ENCODE measurements at regions not wholly inside any gene's neighbourhood (a gene's known extent, or its start where the extent isn't known, plus 50 kb on each side); places are given as distances from the start of the nearest gene placed in this dataset.

DNA sequence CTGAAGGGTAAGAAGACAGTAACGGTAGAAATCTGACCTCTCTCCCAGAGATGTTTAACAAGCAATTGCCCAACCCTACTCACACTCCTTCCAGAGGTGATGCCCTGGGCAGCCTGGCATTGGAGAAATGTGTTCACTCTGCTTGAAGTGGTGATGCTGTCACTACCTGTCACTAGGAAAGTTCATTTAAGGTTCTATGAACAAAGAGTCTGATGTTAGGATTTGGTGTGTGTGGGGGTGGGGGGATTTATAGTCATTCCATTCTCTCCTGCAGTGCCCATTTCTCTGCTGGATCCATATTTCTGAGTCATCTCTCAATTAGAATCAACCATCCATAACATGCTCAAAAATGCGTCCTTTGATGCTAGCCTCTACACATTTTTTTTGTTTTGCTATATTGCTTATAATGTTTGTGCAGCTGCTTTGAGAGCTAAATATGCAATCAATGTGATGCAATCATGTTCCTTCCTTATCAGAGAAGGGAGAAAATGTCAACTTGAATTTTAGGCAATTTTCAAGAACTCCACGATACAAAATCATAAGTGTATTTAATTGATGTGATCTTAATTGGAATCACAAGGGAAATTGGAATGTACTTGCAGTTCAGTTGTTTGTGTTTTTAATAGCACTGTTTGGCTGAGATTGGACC is 173.9 kb downstream of the DUSP10 start (continued):
- TF ChIP-seq, protein P1, sequence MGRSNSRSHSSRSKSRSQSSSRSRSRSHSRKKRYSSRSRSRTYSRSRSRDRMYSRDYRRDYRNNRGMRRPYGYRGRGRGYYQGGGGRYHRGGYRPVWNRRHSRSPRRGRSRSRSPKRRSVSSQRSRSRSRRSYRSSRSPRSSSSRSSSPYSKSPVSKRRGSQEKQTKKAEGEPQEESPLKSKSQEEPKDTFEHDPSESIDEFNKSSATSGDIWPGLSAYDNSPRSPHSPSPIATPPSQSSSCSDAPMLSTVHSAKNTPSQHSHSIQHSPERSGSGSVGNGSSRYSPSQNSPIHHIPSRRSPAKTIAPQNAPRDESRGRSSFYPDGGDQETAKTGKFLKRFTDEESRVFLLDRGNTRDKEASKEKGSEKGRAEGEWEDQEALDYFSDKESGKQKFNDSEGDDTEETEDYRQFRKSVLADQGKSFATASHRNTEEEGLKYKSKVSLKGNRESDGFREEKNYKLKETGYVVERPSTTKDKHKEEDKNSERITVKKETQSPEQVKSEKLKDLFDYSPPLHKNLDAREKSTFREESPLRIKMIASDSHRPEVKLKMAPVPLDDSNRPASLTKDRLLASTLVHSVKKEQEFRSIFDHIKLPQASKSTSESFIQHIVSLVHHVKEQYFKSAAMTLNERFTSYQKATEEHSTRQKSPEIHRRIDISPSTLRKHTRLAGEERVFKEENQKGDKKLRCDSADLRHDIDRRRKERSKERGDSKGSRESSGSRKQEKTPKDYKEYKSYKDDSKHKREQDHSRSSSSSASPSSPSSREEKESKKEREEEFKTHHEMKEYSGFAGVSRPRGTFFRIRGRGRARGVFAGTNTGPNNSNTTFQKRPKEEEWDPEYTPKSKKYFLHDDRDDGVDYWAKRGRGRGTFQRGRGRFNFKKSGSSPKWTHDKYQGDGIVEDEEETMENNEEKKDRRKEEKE (IDR thresholded peaks at IDR 0.05), result no peak
- TF ChIP-seq IRF4 (IDR thresholded peaks at IDR 0.05; ENCODE audit: low read depth, low read length) (no peak), CBFB (IDR thresholded peaks at IDR 0.05; ENCODE audit: low read depth) (no peak), IKZF1 (conservative IDR thresholded peaks at IDR 0.05) (no peak), MYB (IDR thresholded peaks at IDR 0.05; ENCODE audit: borderline replicate concordance, low read depth, low read length) (no peak), NFIC (IDR thresholded peaks at IDR 0.05; ENCODE audit: low read depth, low read length) (no peak), SMAD5 (IDR thresholded peaks at IDR 0.05; ENCODE audit: low read depth) (no peak)

DNA sequence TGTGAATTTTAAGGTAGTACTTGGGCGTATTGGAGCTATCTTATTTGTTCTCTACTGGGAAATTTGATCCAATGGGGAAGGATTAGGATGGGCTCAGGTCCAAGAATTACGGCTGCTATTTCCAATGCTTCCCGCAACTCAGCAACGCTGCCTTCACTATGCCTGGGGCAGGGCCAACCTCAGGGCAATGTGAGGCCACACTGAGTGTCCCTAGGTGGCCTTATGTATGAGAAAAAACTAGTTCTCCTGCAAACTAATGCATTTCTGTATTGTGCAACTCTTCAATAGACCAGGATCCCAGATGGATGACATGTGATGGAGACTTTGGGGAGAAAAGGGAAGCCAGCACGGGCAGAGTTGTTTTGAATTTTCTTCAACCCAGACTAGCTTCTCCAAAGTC is 168.1 kb downstream of the DUSP10 start:
- Histone ChIP-seq H3K9ac (ENCODE audit: control insufficient read depth, insufficient read depth, low read length) (no peak overlapping the region), H3K36me3 (ENCODE audit: control insufficient read depth in 2 of 2, insufficient read depth in 2 of 2, low read length in 1 of 2) (no peaks in the 10 kb centered on the region), H3K27me3 (replicated peaks in 1 of 2; ENCODE audit: control insufficient read depth in 2 of 2, insufficient read depth in 2 of 2, low read length in 1 of 2) (no peaks in the 10 kb centered on the region), H2AFZ (ENCODE audit: control insufficient read depth, low read depth, low read length) (no peak overlapping the region), H3K4me1 (ENCODE audit: control insufficient read depth, insufficient read depth, low read length) (no peaks in the 10 kb centered on the region), H3K9me3 (replicated peaks; ENCODE audit: control insufficient read depth, insufficient read depth, low read length) (no peaks in the 10 kb centered on the region), H3K79me2 (ENCODE audit: control insufficient read depth, insufficient read depth, low read length) (no peaks in the 10 kb centered on the region), H4K20me1 (ENCODE audit: control insufficient read depth, insufficient read depth) (no peaks in the 10 kb centered on the region), H3K27ac (ENCODE audit: control insufficient read depth, insufficient read depth) (no peak overlapping the region), H3K4me2 (ENCODE audit: control insufficient read depth, insufficient read depth) (no peak overlapping the region), H3K4me3 (no peak overlapping the region)
- SMC1A ChIA-PET (ENCODE audit: uncharacterized antibody, unreplicated experiment), result interaction anchor here (1.7 kb wide), 1 partner anchor 8 kb away, joined by 3 read pairs; no protein-coding TSS in a partner anchor
- in situ Hi-C loops (cut with MboI) (no loop called here), intact Hi-C loops (cut with micrococcal nuclease; ENCODE audit: unreplicated experiment) (no loop called here)
- RAD21 ChIA-PET (ENCODE audit: unreplicated experiment), result no interaction called here
- TF ChIP-seq CBX5 (IDR thresholded peaks at IDR 0.05; ENCODE audit: low read depth), result no peak
- TF ChIP-seq ETV6 (conservative IDR thresholded peaks at IDR 0.05 in 1 of 2, IDR thresholded peaks at IDR 0.05 in 1 of 2; ENCODE audit: borderline replicate concordance in 1 of 2, low read depth in 1 of 2), result no peak
- no peak for ATAC-seq
- CTCF ChIA-PET, result interaction anchor here (0.8 to 1.0 kb wide), 2 partner anchors 10 to 17 kb away, joined by 3 read pairs; no protein-coding TSS in a partner anchor
- FAIRE-seq, result no peak
- WGBS (ENCODE audit: insufficient coverage, insufficient replicate concordance, low lambda C conversion rate, missing lambda C conversion rate), result 65% methylated on average over 5 of the region's 5 CpGs
- no TSS peak for BruUV-seq (replicated peaks)
- DNase-seq (ENCODE audit: low read depth, low spot score), result no peak
- POLR2A ChIA-PET, result no interaction called here
